ENCODE measurements at regions not wholly inside any gene's neighbourhood (a gene's known extent, or its start where the extent isn't known, plus 50 kb on each side); places are given as distances from the start of the nearest gene placed in this dataset.
"Not testable (repeated sequence)": the region's sequence is repeated elsewhere in the genome, so short reads cannot be mapped to it uniquely, and the experiment has no call there.

GRCh38 chr9:22170556-22170955 is 161.5 kb upstream of the CDKN2B start:
- no peak for DNase-seq

- no peak for DNase-seq
Observed at GRCh38 chr9:22170990-22171670, 162.0 kb upstream of the CDKN2B start.

- DNase-seq = no peak
Observed at GRCh38 chr9:22171691-22172090, 162.6 kb upstream of the CDKN2B start.

- no peak for DNase-seq
Observed at GRCh38 chr9:22173908-22174307, 164.8 kb upstream of the CDKN2B start.

- no peak for DNase-seq
Observed at GRCh38 chr9:22175972-22176545, 167.0 kb upstream of the CDKN2B start.

- DNase-seq = not testable (repeated sequence)
Observed at GRCh38 chr9:22181021-22181420, 171.9 kb upstream of the CDKN2B start.

GRCh38 chr9:22189471-22189870 is 180.4 kb upstream of the CDKN2B start:
- no peak for DNase-seq

- DNase-seq = not testable (repeated sequence)
Observed at GRCh38 chr9:22197000-22197399, 187.9 kb upstream of the CDKN2B start.

GRCh38 chr9:22198681-22199080 is 189.6 kb upstream of the CDKN2B start:
- no peak for DNase-seq

- no peak for DNase-seq
Observed at GRCh38 chr9:22201256-22201655, 192.2 kb upstream of the CDKN2B start.

- DNase-seq = no peak
Observed at GRCh38 chr9:22203371-22204138, 194.4 kb upstream of the CDKN2B start.

- no peak for DNase-seq
Observed at GRCh38 chr9:22204240-22204639, 195.1 kb upstream of the CDKN2B start.

- DNase-seq = no peak
Observed at GRCh38 chr9:22206833-22207232, 197.7 kb upstream of the CDKN2B start.

GRCh38 chr9:22208846-22209585 is 199.9 kb upstream of the CDKN2B start:
- DNase-seq = peak; percentile 30

- peak; percentile 17 for DNase-seq
Observed at GRCh38 chr9:22210262-22210661, 201.2 kb upstream of the CDKN2B start.

- DNase-seq = no peak
Observed at GRCh38 chr9:22210936-22211335, 201.8 kb upstream of the CDKN2B start.

GRCh38 chr9:22211588-22212360 is 202.7 kb upstream of the CDKN2B start:
- no peak for DNase-seq

- DNase-seq = no peak
Observed at GRCh38 chr9:22214021-22214420, 204.9 kb upstream of the CDKN2B start.

- no peak for DNase-seq
Observed at GRCh38 chr9:22214497-22215031, 205.5 kb upstream of the CDKN2B start.

GRCh38 chr9:22215521-22215920 is 206.4 kb upstream of the CDKN2B start:
- DNase-seq = no peak

- no peak for DNase-seq
Observed at GRCh38 chr9:22216730-22217172, 207.6 kb upstream of the CDKN2B start.

GRCh38 chr9:22217254-22217653 is 208.1 kb upstream of the CDKN2B start:
- no peak for DNase-seq
